Adrenal gland (tissue), 5 donors: ENCODE measurements at regions not wholly inside any gene's neighbourhood (a gene's known extent, or its start where the extent isn't known, plus 50 kb on each side); places are given as distances from the start of the nearest gene placed in this dataset.

Source experiments
- CTCF ChIP-seq, 6 experiments: fragments of 450-650 bp in 4 of 6; fragments of 200-600 bp in 2 of 6; sonication (generic) in 1 of 6; IDR thresholded peaks; 1 replicate in 5 of 6; 2 replicates in 1 of 6; pipeline versions ENCODE4 v1.5.1 to v1.8.0; 2016 to 2021; ENCODE audit warnings: antibody characterized with exemption in 6 of 6, mild to moderate bottlenecking in 2 of 6, moderate library complexity in 1 of 6
- POLR2A ChIP-seq, 2 donors: fragments of 450-650 bp; IDR thresholded peaks; one replicate each; pipeline ENCODE4 v1.6.1; 2017; ENCODE audit warnings: antibody characterized with exemption in 2 of 2, mild to moderate bottlenecking in 2 of 2, moderate library complexity in 1 of 2
- donor health status: DM: no; HTN: no; CAD: no.

- TF ChIP-seq CTCF (IDR thresholded peaks at IDR 0.05) (no peak), POLR2A (IDR thresholded peaks at IDR 0.05) (no peak)
These were observed 162.2 kb upstream of the CHST15 start for GRCh38 chr10:124255556-124255955.
